H1 (cell line): ENCODE measurements at regions not wholly inside any gene's neighbourhood (a gene's known extent, or its start where the extent isn't known, plus 50 kb on each side); places are given as distances from the start of the nearest gene placed in this dataset.

Experiments
- CHD7 ChIP-seq: fragments of 300-600 bp; sonication (generic); IDR thresholded peaks from 2 replicates; pipeline ENCODE4 v1.7.1; 2012; ENCODE audit warnings: low read length, moderate library complexity, mild to moderate bottlenecking, inconsistent platforms; ENCODE audit not compliant: insufficient replicate concordance
- CREB1 ChIP-seq: IDR thresholded peaks from 2 replicates; pipeline ENCODE4 v1.6.1; 2012; ENCODE audit warnings: inconsistent platforms
- POLR2AphosphoS5 ChIP-seq: IDR thresholded peaks from 2 replicates; pipeline ENCODE4 v1.6.1; 2011; ENCODE audit warnings: low read depth, low read length

- TF ChIP-seq CHD7 (no peak), CREB1 (no peak), POLR2AphosphoS5 (no peak)
Observed at GRCh38 chr13:81379183-81379582, 1038.3 kb upstream of the SPRY2 start (continued).
